Right lobe of liver (tissue), 6 donors: ENCODE measurements at regions not wholly inside any gene's neighbourhood (a gene's known extent, or its start where the extent isn't known, plus 50 kb on each side); places are given as distances from the start of the nearest gene placed in this dataset.

Experiments
- ATAC-seq, 4 donors: fragments of 200-7000 bp; cut with Tn5 transposase; one replicate each; pipeline ENCODE4 v1.9.1; 2020; ENCODE audit warnings: mild to moderate bottlenecking in 4 of 4, moderate library complexity in 4 of 4
- DNase-seq, 3 donors: peaks; one replicate each; pipeline ENCODE4 v3.0.0-alpha.2; 2020
- H3K27ac ChIP-seq, 3 donors: fragments of 200-600 bp; one replicate each; pipeline ENCODE4 v1.8.0; 2022
- H3K27me3 ChIP-seq, 2 donors: fragments of 200-600 bp; one replicate each; pipeline ENCODE4 v1.8.0; 2022
- H3K36me3 ChIP-seq, 4 donors: fragments of 200-600 bp; sonication (generic) in 1 of 4; one replicate each; pipeline versions ENCODE4 v1.5.1 to v1.8.0; 2017 to 2022; ENCODE audit warnings: control low read depth in 1 of 4
- H3K4me1 ChIP-seq, 4 donors: fragments of 200-600 bp; sonication (generic) in 1 of 4; one replicate each; pipeline versions ENCODE4 v1.5.1 to v1.8.0; 2017 to 2022; ENCODE audit warnings: control low read depth in 1 of 4
- H3K4me3 ChIP-seq, 3 donors: fragments of 200-600 bp; one replicate each; pipeline ENCODE4 v1.8.0; 2022
- H3K9me3 ChIP-seq, 4 donors: fragments of 200-600 bp; sonication (generic) in 1 of 4; one replicate each; pipeline versions ENCODE4 v1.5.1 to v1.8.0; 2017 to 2022; ENCODE audit warnings: control low read depth in 1 of 4
- POLR2A ChIP-seq: fragments of 450-650 bp; IDR thresholded peaks from one replicate; pipeline ENCODE4 v1.6.1; 2017; ENCODE audit warnings: antibody characterized with exemption, mild to moderate bottlenecking
- WGBS: methylation state at CpG from one replicate; pipeline ENCODE4 v1.1.6; 2018; ENCODE audit warnings: low coverage, low lambda C conversion rate; ENCODE audit not compliant: insufficient coverage; ENCODE audit errors: missing lambda C conversion rate; 5-methylcytosine and 5-hydroxymethylcytosine counted together
- intact Hi-C, 2 donors: fragments of 100-400 bp; cut with DNase I; formaldehyde crosslinking; loops; one replicate each; pipeline versions ENCODE4 v1.11.2 to v1.14.1; 2022
- TF ChIP-seq, protein P1 (sequence below), 4 donors: fragments of 200-600 bp in 3 of 4; fragments of 450-650 bp in 1 of 4; IDR thresholded peaks; one replicate each; pipeline versions ENCODE4 v1.5.1 to v1.8.0; 2016 to 2022; ENCODE audit warnings: antibody characterized with exemption in 4 of 4, mild to moderate bottlenecking in 2 of 4
- donor health status: DM: no; HTN: yes; CAD: no.
- donor health status: DM: no; HTN: no; CAD: no.
- donor health status: DM: no; HTN: no; CAD: no.
- donor health status: DM: no; HTN: yes; CAD: no.
- donor health status: DM: no; HTN: yes; CAD: no.

GRCh38 chr11:122336706-122337105 is 220.7 kb upstream of the BLID start:
- Histone ChIP-seq H3K27ac (no peak overlapping the region), H3K4me1 (no peaks in the 10 kb centered on the region), H3K9me3 (no peaks in the 10 kb centered on the region), H3K27me3 (no peaks in the 10 kb centered on the region), H3K4me3 (no peak overlapping the region), H3K36me3 (no peaks in the 10 kb centered on the region)
- 88% methylated on average over 5 of the region's 5 CpGs for WGBS
- DNase-seq (no peak), ATAC-seq (no peak)
- no peak for TF ChIP-seq POLR2A
- TF ChIP-seq, protein P1, sequence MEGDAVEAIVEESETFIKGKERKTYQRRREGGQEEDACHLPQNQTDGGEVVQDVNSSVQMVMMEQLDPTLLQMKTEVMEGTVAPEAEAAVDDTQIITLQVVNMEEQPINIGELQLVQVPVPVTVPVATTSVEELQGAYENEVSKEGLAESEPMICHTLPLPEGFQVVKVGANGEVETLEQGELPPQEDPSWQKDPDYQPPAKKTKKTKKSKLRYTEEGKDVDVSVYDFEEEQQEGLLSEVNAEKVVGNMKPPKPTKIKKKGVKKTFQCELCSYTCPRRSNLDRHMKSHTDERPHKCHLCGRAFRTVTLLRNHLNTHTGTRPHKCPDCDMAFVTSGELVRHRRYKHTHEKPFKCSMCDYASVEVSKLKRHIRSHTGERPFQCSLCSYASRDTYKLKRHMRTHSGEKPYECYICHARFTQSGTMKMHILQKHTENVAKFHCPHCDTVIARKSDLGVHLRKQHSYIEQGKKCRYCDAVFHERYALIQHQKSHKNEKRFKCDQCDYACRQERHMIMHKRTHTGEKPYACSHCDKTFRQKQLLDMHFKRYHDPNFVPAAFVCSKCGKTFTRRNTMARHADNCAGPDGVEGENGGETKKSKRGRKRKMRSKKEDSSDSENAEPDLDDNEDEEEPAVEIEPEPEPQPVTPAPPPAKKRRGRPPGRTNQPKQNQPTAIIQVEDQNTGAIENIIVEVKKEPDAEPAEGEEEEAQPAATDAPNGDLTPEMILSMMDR (IDR thresholded peaks at IDR 0.05), result no peak
- intact Hi-C loops, result no loop called here

DNA sequence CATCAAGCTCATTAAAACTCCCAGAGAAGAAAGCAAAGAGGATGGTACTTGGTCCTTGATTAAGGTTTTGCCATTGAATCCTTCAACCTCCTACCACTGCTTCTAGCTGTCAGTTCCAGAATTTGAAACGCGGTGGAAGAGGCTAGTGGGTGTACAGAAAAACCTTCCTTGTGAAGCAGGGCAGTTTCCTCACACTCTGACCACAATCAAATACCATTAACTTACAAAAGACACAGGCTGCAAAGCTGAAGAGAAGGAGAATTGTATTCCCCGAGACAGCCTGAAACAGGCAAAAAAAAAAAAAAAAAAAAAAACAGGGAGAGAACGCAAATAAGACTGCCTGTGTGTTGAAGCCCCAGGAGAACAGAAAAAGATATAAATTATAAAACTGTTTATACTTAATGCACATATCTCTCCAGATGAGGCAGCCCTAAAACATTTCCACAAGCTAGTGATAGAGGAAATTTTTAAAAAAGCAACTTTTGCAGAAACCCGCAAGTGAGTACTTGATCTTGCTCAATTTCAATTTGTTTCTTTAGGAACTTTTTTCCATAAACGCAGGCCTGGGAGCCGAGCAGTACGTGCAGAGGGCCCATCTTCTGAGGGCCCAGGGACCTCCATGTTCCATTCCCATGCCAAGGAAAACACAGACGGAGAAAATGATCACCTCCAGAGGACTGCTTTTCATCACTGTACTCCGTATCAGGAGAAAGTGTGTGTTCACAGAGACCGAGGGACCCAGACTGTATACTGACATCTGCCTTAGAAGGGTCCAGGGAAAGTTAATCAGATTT is 218.7 kb upstream of the BLID start:
- no peak for TF ChIP-seq POLR2A
- TF ChIP-seq, protein P1 (IDR thresholded peaks at IDR 0.05), result no peak
- DNase-seq, result no peak
- WGBS, result 90% methylated on average over 10 of the region's 11 CpGs
- no peaks in the 10 kb centered on the region for H3K9me3 ChIP-seq
- no peak overlapping the region for H3K27ac ChIP-seq
- intact Hi-C loops, result no loop called here
- no peaks in the 10 kb centered on the region for H3K4me1 ChIP-seq
- no peaks in the 10 kb centered on the region for H3K27me3 ChIP-seq
- H3K4me3 ChIP-seq, result no peak overlapping the region
- H3K36me3 ChIP-seq, result no peaks in the 10 kb centered on the region
- no peak for ATAC-seq

DNA sequence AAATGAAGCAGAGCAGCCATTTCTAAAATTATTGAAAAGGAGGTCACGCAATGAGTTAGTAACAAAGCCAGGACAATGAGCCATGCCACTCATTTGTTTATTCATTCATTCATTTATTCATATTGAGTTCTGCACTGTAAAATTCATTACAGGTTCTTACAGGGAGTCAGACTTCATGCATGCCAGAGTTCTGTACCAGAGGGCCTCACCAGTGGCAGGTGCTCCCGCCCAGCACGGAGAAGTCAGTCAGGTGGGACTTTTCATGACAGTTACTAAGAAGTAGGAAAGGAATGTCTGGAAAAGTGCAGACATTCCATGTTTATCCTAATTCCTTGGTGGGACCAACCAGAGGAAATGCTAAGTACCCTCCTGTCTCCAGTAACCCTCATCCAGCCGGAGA is 217.5 kb upstream of the BLID start:
- 96% methylated on average over 4 of the region's 4 CpGs for WGBS
- intact Hi-C loops, result no loop called here
- Histone ChIP-seq H3K27ac (no peak overlapping the region), H3K9me3 (no peaks in the 10 kb centered on the region), H3K27me3 (no peaks in the 10 kb centered on the region), H3K36me3 (no peaks in the 10 kb centered on the region), H3K4me3 (no peak overlapping the region), H3K4me1 (no peaks in the 10 kb centered on the region)
- DNase-seq, result no peak
- TF ChIP-seq, protein P1 (IDR thresholded peaks at IDR 0.05), result no peak
- TF ChIP-seq POLR2A, result no peak
- ATAC-seq, result no peak

DNA sequence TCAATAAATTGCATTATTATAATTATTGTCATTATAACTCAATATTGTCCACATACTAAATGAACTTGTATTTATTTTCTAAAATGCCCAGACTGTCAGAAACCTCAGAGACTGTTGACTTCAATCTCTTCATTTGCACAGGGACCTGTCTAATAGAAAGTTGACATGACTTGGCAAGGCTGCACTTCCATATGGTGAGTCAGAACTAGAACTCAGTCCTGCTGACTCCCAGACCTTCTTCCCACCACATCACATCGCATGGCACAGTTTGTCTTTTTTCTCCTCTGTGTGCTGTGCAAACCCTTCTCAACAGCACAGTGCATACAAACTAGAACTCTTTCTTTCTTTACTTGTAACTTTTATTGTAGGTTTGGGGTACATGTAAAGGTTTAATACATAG is 215.1 kb upstream of the BLID start:
- ATAC-seq (no peak), DNase-seq (no peak)
- Histone ChIP-seq H3K27me3 (no peaks in the 10 kb centered on the region), H3K27ac (no peak overlapping the region), H3K36me3 (no peaks in the 10 kb centered on the region), H3K9me3 (no peaks in the 10 kb centered on the region), H3K4me1 (no peaks in the 10 kb centered on the region), H3K4me3 (no peak overlapping the region)
- no peak for TF ChIP-seq POLR2A
- TF ChIP-seq, protein P1 (IDR thresholded peaks at IDR 0.05), result no peak
- intact Hi-C loops, result no loop called here
- WGBS, result 100% methylated on average over 1 of the region's 1 CpG
